GM18508 (cell line): ENCODE measurements at regions not wholly inside any gene's neighbourhood (a gene's known extent, or its start where the extent isn't known, plus 50 kb on each side); places are given as distances from the start of the nearest gene placed in this dataset.

ENCODE experiments used
- ATAC-seq: cut with Tn5 transposase; IDR thresholded peaks from one replicate; pipeline ENCODE4 v1.9.1; 2021; ENCODE audit warnings: moderate number of reproducible peaks; ENCODE audit not compliant: insufficient read depth, unreplicated experiment

DNA sequence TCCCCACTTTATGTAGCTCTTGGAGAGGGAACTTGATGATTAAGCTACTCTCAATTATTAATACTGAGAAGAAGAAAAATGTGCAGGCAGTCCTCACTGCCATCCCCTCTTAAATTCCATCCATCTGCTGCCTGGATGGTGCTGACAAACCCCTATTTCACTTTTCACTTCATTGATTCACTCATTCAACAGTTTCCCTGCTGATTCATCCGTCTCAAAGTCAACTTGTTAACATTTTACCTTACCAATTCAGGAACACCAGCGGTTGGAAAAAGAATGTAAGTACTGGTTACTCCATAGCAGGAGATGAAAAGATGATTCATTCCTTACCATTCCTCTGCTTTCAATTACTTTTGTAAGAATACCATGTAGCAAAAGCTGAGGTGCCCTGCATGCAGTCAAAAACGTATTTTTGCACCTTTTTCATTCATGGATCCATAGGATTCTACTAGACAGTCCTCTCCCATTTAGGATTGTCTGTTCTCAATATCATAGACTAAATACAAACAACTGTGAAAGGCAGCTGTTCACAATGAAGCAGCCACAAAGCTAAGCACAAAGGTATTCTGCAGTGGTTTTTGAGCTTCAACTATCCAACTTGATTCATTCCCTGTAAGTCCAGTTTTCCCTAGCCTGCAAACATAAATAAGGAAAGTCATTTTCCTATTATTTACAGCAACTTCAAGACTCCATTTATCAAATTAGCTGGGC, 262.0 kb downstream of the MREG start:
- ATAC-seq, result no peak

DNA sequence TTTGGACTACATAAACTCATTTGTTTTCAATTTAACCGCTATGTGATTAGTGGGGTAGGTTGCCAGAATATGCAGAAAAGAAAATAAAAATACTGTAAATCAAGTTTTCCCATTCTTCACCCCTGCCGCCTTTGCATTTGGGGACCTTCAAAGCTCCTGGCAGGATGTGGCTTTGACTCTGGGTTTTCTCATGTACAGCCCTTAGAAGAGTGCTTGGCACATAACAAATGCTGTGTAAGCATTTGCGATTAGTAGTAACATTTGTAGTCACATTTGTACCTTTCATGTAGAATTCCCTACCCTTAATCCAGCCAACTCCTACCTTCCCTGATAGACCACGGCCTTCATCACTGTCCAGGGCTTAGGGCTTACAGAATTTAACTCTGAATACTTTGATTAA, 262.6 kb downstream of the MREG start:
- no peak for ATAC-seq

DNA sequence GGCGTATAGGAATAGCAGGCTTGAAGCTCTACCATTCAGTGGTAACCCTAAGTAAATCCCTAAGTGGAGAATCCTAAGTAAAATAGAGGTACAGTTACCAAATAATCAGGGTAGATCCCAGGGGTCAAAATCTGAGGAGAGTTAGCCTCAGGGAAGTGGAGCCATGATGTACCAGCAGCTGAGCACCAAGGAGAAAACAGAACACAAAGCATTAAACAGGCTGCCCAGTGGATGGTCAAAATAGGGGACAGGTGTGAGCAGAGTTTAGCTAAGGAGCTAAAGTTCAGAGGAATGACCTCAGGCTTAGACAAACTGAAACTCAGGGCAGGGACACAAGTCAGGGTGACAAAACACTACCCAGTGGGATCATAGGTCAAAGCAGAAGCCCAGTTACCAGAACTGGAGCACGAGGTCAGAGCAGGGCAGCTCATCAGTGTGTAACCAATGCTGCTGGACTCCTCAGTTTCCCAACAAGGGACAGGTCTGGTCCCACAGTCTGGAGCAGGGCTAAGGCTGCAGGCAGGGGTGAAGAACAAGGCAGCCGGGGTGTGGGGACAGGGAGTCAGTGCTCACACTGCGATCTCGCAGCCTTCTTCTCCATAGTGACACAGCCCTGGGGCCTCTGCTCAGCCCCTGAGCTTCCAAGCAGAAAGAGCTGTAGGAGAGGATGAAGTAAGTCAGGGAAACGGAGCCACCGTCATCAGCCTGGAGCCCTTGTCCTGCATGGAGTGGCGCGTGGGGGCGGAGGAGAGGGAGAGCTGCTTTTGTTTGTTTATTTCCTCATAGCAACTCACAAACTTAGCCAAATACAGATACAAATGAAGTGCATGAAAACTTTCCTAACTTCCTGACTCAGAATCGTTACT, 264.0 kb downstream of the MREG start:
- ATAC-seq, result no peak

DNA sequence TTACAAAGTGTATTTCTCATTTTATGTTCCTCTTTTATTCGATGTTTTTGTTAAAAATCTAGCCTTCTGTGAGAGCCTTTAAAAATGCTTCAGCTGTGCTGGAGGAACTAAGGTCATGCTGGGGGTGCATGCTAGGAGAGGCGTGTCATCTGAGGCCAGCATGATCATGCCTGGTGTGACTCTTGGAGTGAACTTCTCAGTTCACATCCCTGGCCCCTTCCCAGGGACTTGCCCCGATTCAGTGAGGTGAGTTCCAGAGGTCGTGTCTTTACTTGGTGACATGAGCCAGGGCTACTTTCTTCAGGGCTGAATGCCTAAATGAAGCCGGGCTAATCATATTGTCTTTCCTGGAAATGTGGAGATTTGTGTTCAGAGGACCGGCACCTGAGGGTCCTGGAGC, 264.9 kb downstream of the MREG start:
- no peak for ATAC-seq

DNA sequence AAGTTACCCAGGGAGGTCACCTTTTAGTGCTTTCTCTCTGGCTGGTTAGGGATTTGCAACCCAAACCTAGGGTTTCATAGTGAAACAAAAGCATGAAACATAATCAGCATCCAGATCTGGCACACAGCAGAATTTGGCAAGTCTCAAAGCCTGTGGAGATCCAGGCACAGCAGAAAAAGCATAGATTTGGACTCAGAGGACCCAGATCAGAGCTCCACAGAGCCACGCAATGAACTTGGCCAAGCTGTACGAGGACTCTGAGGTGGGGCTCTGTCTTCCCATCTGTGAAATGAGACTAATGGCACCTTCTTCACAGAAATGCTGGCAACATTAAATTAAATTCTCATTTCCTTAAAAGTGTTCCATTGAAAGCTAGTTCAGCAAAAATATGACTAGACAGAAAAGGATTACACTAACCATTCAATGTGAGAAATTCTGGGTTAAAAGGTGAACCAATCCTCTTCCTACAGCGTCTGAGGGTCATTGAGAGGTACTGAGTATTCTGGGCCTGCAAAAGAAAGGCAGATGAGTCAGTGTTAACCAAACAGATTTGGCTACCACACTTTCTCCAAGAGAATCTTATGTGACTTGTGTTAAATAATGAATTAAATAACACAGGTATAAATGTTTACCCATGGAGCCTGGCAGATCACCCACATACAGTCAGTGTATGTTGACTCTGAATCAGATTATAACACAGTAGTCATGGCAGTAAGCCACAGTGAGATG, 266.3 kb downstream of the MREG start:
- ATAC-seq, result no peak

DNA sequence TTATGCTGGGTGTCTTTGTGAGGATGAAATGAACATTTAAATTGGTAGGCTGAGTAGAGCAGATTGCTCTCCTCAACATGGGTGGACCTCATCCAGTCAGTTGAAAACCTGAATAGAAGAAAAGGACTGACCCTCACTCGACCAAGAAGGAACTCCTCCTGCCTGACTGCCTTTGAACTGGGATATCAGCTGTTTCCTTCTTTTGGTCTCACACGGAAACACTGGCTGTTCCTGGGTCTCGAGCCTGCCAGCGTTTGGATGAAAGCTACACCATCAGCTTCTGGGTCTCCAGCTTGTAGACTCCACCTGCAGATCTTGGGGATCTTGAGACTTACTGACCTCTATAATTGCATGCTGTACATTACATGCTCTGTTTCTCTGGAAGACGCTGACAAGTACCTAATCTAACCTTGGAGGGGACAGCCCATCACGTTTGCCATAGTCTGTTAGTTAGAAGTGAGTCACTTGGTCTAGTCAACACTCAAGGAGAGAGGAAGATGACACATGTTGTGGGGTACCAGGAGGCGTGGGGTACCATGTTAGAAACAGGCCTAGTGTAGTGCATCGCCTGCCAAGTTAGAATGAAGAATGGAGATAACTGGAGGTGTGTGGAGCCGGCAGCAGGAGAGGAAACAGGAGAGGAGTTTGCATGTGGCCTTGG, 267.0 kb downstream of the MREG start:
- no peak for ATAC-seq

DNA sequence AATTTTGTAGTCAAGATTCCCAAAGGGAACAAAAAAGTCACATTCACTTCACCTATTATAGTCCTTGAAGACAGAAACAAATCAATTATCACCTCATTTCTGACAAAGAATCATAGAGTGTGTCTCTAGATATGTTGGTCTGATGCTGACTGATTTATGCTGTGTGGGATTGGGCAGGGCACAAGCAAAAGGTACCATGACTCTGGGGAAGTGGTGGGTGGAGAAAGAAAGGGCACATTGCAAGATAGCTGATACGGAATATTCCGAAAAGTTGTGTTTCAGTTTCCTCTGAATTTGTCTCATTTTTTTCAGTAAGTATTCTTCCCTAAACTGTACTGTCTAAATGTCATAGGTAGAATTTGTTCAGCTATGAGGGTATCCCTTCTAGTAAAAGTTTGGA, 268.0 kb downstream of the MREG start:
- no peak for ATAC-seq

DNA sequence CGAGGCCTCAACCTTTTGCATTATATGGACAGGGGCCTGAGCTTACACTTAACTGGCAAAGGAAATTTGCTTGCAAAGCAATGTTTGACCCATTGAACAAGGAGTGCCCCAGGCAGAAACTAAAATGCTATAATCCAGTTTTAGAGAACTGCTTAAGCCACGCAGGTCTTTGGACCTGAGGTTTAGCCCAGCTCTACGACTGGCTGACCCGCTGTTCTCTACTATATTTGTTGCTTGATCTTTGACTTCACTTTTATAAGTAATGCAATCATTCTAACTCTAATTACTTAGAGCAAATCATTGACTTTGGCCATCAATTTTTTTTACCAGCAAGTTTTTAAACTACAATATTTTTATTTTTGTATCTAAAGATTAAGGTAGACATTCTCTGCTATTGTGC, 268.8 kb downstream of the MREG start:
- no peak for ATAC-seq

DNA sequence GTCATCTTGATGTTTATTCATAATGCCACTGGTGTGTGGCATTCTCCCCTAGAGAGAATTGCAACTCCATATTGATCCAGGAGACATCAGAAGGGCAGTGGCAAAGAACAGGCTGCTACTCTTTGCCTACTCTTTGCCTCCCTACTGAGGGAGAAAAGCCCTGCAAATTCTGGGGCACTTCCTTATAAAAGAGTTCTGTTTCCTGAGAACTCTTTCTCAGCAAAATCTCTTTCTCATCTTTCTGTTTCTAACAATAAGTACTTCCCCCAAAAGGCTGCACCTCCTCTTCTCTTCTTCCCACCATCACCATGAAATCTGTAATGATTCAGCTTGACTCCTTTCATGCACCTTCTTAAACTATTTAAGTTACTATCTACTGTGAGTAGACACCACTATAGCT, 270.3 kb downstream of the MREG start:
- no peak for ATAC-seq

DNA sequence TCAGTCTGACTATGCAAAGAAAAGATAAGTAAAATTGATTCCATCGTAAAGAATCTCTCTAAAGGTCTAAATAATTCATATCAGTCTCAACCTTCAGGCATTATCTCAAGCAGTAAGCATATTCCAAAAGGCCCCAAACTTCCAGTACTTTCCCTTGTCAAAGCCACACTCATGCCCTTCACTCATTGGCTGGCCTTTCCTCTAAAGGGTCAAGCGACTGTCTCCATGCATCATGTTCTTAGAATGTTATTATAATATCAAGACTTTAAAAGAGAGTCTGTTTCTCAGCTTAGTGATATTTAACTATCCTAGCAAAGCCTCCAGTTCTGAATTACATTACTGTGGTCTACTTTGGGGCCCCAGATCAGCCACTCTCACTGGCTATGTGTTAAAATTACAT, 271.3 kb downstream of the MREG start:
- no peak for ATAC-seq

DNA sequence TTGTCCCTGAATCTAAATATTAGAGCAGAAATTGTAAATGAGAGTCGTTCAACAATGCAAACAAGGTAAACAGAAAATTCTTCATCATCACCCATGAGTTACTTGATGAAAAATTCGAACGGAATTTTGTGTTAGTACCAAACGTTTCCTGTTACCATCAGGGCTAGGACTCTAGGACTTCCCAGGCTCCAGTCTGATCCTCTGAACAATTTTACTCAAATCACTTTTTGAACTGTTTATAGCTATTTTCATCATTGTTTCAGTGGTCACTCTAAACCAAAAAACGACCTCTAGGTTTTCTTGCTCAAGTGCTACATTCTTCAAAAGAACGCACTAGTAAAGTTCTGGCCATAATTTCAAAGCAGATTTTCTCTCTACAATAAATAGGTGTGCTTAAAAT, 273.3 kb downstream of the MREG start:
- no peak for ATAC-seq

DNA sequence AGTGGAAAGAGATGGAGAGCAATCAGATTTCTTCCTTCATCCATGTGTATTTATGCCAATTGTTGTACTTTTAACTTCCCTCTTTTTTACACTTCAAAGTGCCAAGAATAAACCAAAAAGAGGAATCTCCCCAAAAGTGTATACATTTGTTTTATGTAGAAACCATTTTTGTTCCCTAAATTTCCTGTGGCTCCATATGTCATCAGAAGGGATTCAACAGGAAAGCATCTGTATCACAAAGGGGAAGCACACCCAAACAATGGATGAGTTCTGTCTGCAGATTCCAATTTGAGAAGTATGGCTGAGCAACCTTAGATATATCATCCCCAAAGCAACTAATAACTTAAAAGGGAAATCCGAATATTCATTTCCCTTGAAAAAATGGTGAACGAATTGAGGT, 275.0 kb downstream of the MREG start:
- ATAC-seq, result no peak

DNA sequence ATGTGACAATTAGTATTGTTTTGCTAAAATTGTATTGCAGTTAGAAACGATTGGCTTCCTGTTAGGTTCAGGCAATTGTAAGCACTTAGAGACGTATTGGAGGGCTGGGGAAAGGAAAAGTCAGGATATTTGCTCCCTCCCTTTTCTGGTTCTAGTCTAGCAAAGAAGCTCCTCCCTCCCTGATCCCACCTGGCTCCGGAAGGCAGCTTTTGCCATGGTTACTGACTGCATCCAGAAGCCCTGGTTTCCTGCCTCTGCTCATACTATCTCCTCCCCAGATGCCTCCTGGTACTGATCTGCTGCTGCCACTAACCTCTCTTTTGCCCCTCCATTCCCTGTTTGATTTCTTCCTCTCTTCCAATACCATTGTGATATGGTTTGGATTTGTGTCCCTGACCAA, 275.9 kb downstream of the MREG start:
- ATAC-seq, result no peak

DNA sequence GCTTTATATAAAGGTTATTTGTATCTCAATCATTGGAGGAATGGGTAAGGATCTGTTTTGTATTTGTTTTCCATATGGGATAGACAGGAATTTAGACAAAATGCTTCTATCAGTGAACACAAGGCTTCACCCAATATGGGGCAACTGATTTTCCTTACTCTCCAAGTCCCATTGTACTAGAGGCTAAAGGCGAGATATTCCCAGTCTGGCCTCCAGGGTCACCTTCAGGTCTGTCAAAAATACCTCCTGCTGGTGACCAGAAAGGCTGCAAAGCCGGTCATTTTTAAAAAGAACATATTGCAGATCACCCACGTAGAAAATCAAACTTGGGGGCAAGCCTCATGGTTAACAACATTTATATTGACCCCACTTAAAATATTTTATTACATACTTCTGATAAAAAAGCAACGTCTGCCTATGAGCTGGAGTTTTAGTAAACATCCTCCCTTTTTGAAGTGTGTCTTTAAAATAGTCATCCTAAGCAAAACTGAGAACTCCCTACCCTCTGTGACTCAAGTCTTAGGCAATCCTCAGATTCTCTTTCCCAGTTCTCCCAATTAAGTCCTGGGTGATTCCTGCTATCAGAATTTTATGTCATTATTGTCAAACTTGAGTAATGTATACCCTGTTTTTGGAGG, 276.6 kb downstream of the MREG start:
- no peak for ATAC-seq

DNA sequence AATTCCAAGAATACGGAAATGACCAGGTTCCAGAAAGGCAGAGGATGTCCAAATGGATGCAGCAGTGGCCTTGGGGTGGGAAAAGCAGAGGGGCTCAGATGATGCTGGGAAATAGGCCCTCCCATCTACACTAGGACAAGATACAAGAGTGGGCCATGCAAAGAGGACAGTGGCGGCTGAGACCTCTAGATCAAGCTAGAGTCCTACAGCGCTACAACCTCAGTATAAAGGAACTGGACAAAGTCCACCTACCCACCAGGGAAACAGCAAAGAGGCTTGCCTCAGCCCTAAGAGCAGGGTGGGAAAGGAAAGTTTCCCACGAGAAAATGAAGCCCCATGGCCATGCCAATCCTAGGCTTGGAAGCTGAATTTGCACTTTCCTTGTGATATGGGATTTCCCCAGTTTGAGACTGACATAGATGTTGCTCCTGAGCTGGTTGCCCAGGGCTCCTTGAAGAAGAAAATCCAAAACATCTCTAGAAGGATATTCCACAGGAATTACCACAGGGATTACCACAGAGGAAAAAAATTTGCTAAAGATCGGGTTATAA, 282.2 kb downstream of the MREG start:
- no peak for ATAC-seq

DNA sequence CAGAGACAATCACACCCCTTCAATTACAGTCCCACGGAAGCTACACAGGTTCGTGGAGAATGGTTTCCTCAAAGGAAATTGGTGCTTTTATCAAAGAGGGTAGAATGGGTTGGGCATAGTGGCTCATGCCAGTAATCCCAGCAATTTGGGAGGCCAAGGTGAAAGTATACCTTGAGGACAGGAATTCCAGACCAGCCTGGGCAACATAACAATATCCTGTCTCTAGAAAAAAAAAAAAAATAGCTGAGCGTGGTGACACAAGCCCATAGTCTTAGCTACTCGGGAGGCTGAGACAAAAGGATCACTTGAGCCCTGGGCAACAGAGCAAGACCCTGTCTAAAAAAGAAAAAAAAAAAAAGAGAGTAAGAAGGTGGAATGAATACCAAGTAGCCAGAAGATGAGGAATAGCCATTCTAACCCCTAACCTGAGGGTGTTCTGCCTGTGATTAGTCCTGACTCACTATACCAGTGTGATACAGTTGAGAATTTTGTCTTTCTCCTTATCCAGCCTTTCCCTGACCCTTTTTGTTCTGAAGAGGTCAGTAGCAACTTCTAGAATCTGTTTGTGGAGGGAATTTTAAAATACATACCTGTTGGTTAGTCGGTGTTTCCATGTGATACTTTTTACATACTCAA, 283.2 kb downstream of the MREG start:
- no peak for ATAC-seq

DNA sequence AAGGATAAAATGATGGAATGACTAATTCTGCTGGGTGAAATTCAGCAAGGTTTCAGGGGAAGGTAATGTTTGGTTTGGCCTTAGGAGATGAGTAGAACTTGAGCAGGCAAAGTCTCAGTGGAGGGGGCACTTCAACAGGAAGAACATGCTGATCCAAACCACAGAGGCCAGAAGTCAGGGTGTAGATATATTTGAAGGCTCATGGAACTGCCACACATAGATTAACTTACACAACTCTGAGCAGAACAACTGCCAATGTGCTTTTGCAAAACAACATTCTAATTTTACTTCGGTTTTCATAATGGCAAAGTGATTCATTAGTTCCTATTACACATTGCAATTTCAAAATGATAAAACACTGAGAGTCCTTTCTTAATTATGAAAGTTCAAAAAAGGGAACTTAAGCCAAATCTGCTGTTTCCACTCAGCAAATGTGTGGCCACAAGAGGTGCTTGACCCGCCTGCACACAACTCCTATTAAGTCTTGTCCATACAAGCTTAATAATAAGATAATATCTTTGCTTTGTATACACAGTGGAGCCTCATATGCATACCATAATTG, 284.8 kb downstream of the MREG start:
- ATAC-seq, result no peak

DNA sequence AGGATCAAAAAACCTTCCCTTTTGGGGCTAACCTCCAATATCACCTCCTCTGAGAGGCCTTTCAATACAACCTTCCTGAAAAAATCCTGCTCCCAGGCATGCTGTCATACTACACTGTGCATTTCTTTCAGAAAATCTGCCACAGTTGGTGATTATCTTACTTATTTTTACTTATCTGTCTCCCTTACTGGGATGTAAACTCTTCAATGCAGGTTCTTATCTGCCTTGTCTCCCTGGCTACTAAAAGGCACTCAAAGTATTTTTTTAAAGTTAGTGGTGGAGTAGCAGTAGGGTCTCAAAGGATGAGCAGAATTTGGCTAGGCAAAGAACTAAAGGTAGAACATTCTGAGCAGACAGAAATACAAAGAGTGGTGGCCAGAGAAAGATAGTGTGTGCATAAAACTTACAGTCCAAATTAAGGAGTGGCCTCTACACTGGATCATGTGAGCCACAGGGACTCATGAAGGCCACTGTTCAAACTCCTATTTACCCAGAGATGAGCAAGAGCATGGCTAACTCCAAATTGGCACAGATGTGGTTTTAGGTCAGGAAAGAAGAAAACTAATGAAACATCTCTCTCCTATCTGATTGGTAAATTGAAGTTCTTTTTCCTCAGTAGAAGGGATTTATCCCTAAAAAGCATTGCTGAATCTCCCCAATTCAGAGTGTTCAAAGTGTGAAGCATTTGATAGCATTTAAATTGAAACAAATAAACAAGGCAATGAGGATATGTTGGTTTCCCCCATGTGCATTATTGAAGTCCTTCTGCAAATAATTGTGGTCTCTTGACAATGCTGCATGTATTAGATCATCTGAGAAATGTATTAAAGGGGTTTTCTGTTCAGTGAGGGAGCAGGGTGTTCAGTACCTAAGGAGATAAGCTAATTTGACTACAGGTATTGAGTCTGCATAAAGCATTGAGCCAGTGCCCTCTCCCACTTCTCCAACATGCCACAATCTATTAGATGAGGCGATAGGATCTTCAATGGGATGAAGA, 285.5 kb downstream of the MREG start:
- no peak for ATAC-seq
